HepG2 (cell line): ENCODE measurements at regions not wholly inside any gene's neighbourhood (a gene's known extent, or its start where the extent isn't known, plus 50 kb on each side); places are given as distances from the start of the nearest gene placed in this dataset.

Experiments used
- ATAC-seq: fragments of 200-7000 bp; cut with Tn5 transposase; 3 replicates; pipeline ENCODE4 v1.9.1; 2020; ENCODE audit warnings: mild to moderate bottlenecking, moderate library complexity
- BruUV-seq: library from RNA; stranded (reverse); fragments of 400-500 nt; replicated peaks from 2 replicates; lab custom pipeline; 2021; lab: Mats Ljungman, UMichigan
- CTCF ChIA-PET: fragments of 300-600 bp; formaldehyde crosslinking; extraction: SDS; loops from one replicate; lab custom pipeline; 2021; ENCODE audit warnings: low total read pairs, inconsistent platforms, low intra/inter-chr PET ratio; lab: Yijun Ruan, JAX
- POLR2A ChIA-PET: fragments of 350-600 bp; sonication (Branson Sonifier 250); formaldehyde crosslinking; loops from one replicate; lab custom pipeline; 2020; ENCODE audit warnings: antibody characterized with exemption, inconsistent platforms; lab: Yijun Ruan, JAX
- DNase-seq: peaks from one replicate; pipeline ENCODE4 v3.0.0-alpha.2; 2015; ENCODE audit warnings: low spot score
- FAIRE-seq: peaks from 3 replicates; lab custom pipeline; 2011; peaks lifted over from hg19 to GRCh38; lab: Jason Lieb, UNC
- H2AFZ ChIP-seq: one replicate; pipeline ENCODE4 v1.6.1; 2011; ENCODE audit warnings: low read length, inconsistent platforms
- H3K27ac ChIP-seq: fragments of 300-600 bp; 3 replicates; pipeline ENCODE4 v1.8.0; 2011; ENCODE audit warnings: mixed run types, mild to moderate bottlenecking, mixed read lengths, low read length, inconsistent platforms; ENCODE audit not compliant: insufficient read depth; ENCODE audit errors: extremely low read length
- H3K27me3 ChIP-seq, 2 experiments: fragments of 200-600 bp in 1 of 2; 2 replicates in 1 of 2; 3 replicates in 1 of 2; pipeline versions ENCODE4 v1.6.0 to v1.8.0; 2011; ENCODE audit warnings: low read length in 2 of 2, mild to moderate bottlenecking in 2 of 2, moderate library complexity in 2 of 2, inconsistent platforms in 1 of 2; ENCODE audit not compliant: insufficient read depth in 2 of 2, control insufficient read depth in 1 of 2
- H3K36me3 ChIP-seq, 2 experiments: fragments of 200-600 bp in 1 of 2; replicated peaks in 1 of 2; 2 replicates in 1 of 2; 3 replicates in 1 of 2; pipeline versions ENCODE4 v1.5.1 to v1.8.0; 2011; ENCODE audit warnings: low read length in 2 of 2, inconsistent platforms in 1 of 2; ENCODE audit not compliant: insufficient read depth in 2 of 2, control insufficient read depth in 1 of 2
- H3K4me1 ChIP-seq: 2 replicates; pipeline ENCODE4 v1.5.1; 2012; ENCODE audit warnings: low read length, inconsistent platforms; ENCODE audit not compliant: insufficient read depth
- H3K4me2 ChIP-seq: 2 replicates; pipeline ENCODE4 v1.6.0; 2011; ENCODE audit warnings: low read depth, low read length, inconsistent platforms
- H3K4me3 ChIP-seq, 3 experiments: fragments of 200-600 bp in 1 of 3; sonication (generic), shearing (Covaris generic) in 1 of 3; replicated peaks in 1 of 3; 2 replicates each; pipeline ENCODE4 v1.5.1; 2011 to 2016; ENCODE audit warnings: low read length in 3 of 3, inconsistent platforms in 2 of 3, low read depth in 2 of 3, mild to moderate bottlenecking in 2 of 3, control low read depth in 1 of 3, mixed read lengths in 1 of 3; ENCODE audit not compliant: insufficient read depth in 1 of 3
- H3K79me2 ChIP-seq: one replicate; pipeline ENCODE4 v1.6.1; 2011; ENCODE audit warnings: low read length, inconsistent platforms; ENCODE audit not compliant: insufficient read depth
- H3K9ac ChIP-seq: 2 replicates; pipeline ENCODE4 v1.6.0; 2011; ENCODE audit warnings: mild to moderate bottlenecking, low read depth, low read length, inconsistent platforms; ENCODE audit not compliant: insufficient read depth
- H3K9me3 ChIP-seq: 2 replicates; pipeline ENCODE4 v1.5.1; 2012; ENCODE audit warnings: mild to moderate bottlenecking, low read length
- H4K20me1 ChIP-seq: 2 replicates; pipeline ENCODE4 v1.6.0; 2011; ENCODE audit warnings: inconsistent platforms, mild to moderate bottlenecking, low read length, moderate library complexity; ENCODE audit not compliant: insufficient read depth
- ADNP ChIP-seq: sonication (generic); formaldehyde crosslinking; IDR thresholded peaks from 2 replicates; pipeline ENCODE4 v1.4.0; 2020; ENCODE audit warnings: missing genetic modification reagents
- AKNA ChIP-seq: sonication (generic); formaldehyde crosslinking; IDR thresholded peaks from 2 replicates; pipeline ENCODE4 v1.4.0; 2020; ENCODE audit warnings: missing genetic modification reagents, borderline replicate concordance
- ATAD3A ChIP-seq: sonication (generic); formaldehyde crosslinking; IDR thresholded peaks from 2 replicates; pipeline ENCODE4 v1.4.0; 2020; ENCODE audit warnings: missing genetic modification reagents
- BHLHE40 ChIP-seq: IDR thresholded peaks from 2 replicates; pipeline ENCODE4 v1.6.1; 2011; ENCODE audit warnings: low read length, improper control_type of control experiment
- BRCA1 ChIP-seq: sonication (generic); formaldehyde crosslinking; IDR thresholded peaks from 2 replicates; pipeline ENCODE4 v1.4.0; 2020; ENCODE audit warnings: missing genetic modification reagents
- CCAR2 ChIP-seq: fragments of 200-400 bp; formaldehyde crosslinking; optimal IDR thresholded peaks from 2 replicates; pipeline ENCODE3; 2018; ENCODE audit warnings: low read depth, mild to moderate bottlenecking, low read length, moderate library complexity
- FOXP4 ChIP-seq: sonication (generic); formaldehyde crosslinking; IDR thresholded peaks from 2 replicates; pipeline ENCODE4 v1.4.0; 2020; ENCODE audit warnings: missing genetic modification reagents
- HNF4G ChIP-seq, 2 experiments: sonication (generic) in 1 of 2; formaldehyde crosslinking in 1 of 2; IDR thresholded peaks; 2 replicates each; pipeline versions ENCODE4 v1.4.0 to v1.6.1; 2011 to 2020; ENCODE audit warnings: borderline replicate concordance in 2 of 2, low read depth in 2 of 2, mild to moderate bottlenecking in 2 of 2, low read length in 1 of 2, missing genetic modification reagents in 1 of 2, moderate library complexity in 1 of 2
- IRF1 ChIP-seq: sonication (generic); formaldehyde crosslinking; IDR thresholded peaks from 2 replicates; pipeline ENCODE4 v1.4.0; 2020; ENCODE audit warnings: low read depth, mild to moderate bottlenecking, missing genetic modification reagents
- MTA1 ChIP-seq: sonication (generic); formaldehyde crosslinking; IDR thresholded peaks from 2 replicates; pipeline ENCODE4 v1.4.0; 2020; ENCODE audit warnings: missing genetic modification reagents, mild to moderate bottlenecking, borderline replicate concordance
- RARG ChIP-seq: sonication (generic); formaldehyde crosslinking; IDR thresholded peaks from 2 replicates; pipeline ENCODE4 v1.4.0; 2020; ENCODE audit warnings: low read depth, mild to moderate bottlenecking, missing genetic modification reagents
- ZNF232 ChIP-seq: sonication (generic); formaldehyde crosslinking; IDR thresholded peaks from 2 replicates; pipeline ENCODE4 v1.4.0; 2020; ENCODE audit warnings: missing genetic modification reagents, borderline replicate concordance
- ZNF740 ChIP-seq: sonication (generic); formaldehyde crosslinking; IDR thresholded peaks from 2 replicates; pipeline ENCODE4 v1.4.0; 2020; ENCODE audit warnings: missing genetic modification reagents
- WGBS: methylation state at CpG from one replicate; pipeline ENCODE4 v1.1.6; 2017; ENCODE audit warnings: low lambda C conversion rate; 5-methylcytosine and 5-hydroxymethylcytosine counted together
- in situ Hi-C: cut with HindIII; loops from 2 replicates; pipeline ENCODE4 v1.10.0; 2017; ENCODE audit warnings: low pct_unique_long_range_greater_than_20kb; ENCODE audit not compliant: extremely low pct_ligation_motif_present
- intact Hi-C: fragments of 100-400 bp; cut with micrococcal nuclease; formaldehyde crosslinking; loops from one replicate; pipeline ENCODE4 v1.10.0; 2022; ENCODE audit not compliant: unreplicated experiment

- TF ChIP-seq AKNA (CRISPR knock-in tag) (no peak), RARG (CRISPR knock-in tag) (no peak), BHLHE40 (no peak), ZNF740 (no peak)
These were observed 554.2 kb downstream of the CDH26 start (continued) for GRCh38 chr20:60512443-60512842.

- ATAC-seq, result no peak
- no peak overlapping the region for H3K27ac ChIP-seq
These were observed 554.9 kb downstream of the CDH26 start for GRCh38 chr20:60513141-60513540.

More at GRCh38 chr20:60513141-60513540, 554.9 kb downstream of the CDH26 start:
- Histone ChIP-seq H3K27me3 (no peaks in the 10 kb centered on the region), H3K36me3 (no peaks in the 10 kb centered on the region), H3K9me3 (peaks cover 67% of the 10 kb centered on the region), H3K9ac (no peak overlapping the region), H3K4me2 (no peak overlapping the region), H2AFZ (no peak overlapping the region), H3K4me1 (no peaks in the 10 kb centered on the region), H4K20me1 (no peaks in the 10 kb centered on the region), H3K4me3 (no peak overlapping the region), H3K79me2 (no peaks in the 10 kb centered on the region)
- 3% methylated on average over 3 of the region's 3 CpGs for WGBS
- ChIA-PET CTCF (no interaction called here), POLR2A (no interaction called here)
- FAIRE-seq (no peak), DNase-seq (no peak)
- intact Hi-C loops, result no loop called here
- TF ChIP-seq ZNF232 (CRISPR knock-in tag) (no peak), HNF4G (IDR thresholded peaks at IDR 0.05; ENCODE audit: borderline replicate concordance, low read depth, low read length) (no peak), HNF4G (CRISPR knock-in tag; IDR thresholded peaks at IDR 0.05; ENCODE audit: borderline replicate concordance, low read depth) (no peak), CCAR2 (no peak), MTA1 (CRISPR knock-in tag) (no peak), FOXP4 (CRISPR knock-in tag) (no peak), IRF1 (CRISPR knock-in tag) (no peak), ADNP (CRISPR knock-in tag) (no peak), ATAD3A (CRISPR knock-in tag) (no peak), BRCA1 (CRISPR knock-in tag) (no peak)
- BruUV-seq, result no TSS peak
- in situ Hi-C loops, result no loop called here
